ENCODE measurements at regions not wholly inside any gene's neighbourhood (a gene's known extent, or its start where the extent isn't known, plus 50 kb on each side); places are given as distances from the start of the nearest gene placed in this dataset.

DNA sequence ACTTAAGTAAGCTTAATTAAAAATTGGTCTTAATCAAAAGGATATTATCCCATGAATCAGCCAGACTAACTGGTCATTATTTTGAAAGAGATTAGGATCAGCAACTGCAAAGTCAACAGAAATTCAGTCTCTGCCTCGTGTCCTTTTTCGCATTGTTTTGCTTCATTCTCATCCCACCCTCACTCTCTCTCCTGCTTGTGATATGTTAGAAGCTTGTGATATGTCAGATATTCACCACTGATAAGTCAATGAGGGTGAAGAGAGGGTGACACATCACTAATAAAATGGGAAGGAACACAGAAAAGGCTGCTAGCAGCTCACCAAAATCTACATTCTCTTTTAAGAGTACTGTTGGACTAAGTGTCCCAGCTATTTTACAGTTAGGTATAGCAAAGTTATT lies 146.1 kb downstream of the SUCNR1 start:
- TF ChIP-seq ZNF274 (IDR thresholded peaks at IDR 0.05; ENCODE audit: low read depth, low read length), result no peak
- no peak for TF ChIP-seq SUZ12 (IDR thresholded peaks at IDR 0.05; ENCODE audit: extremely low read depth, insufficient read depth, insufficient read length)
- TF ChIP-seq YY1 (IDR thresholded peaks at IDR 0.05; ENCODE audit: insufficient read depth, insufficient read length), result no peak

Measured in NT2/D1 (cell line).